Head of caudate nucleus (tissue), 42 donors: ENCODE measurements at regions not wholly inside any gene's neighbourhood (a gene's known extent, or its start where the extent isn't known, plus 50 kb on each side); places are given as distances from the start of the nearest gene placed in this dataset.

Experiments
- DNase-seq, 42 donors: peaks; one replicate each; pipeline versions ENCODE4 v3.0.0 to v3.0.0-alpha.2; 2020 to 2021; ENCODE audit warnings: mixed read lengths in 7 of 42
- intact Hi-C: fragments of 100-400 bp; cut with DNase I; formaldehyde crosslinking; loops from one replicate; pipeline ENCODE4 v1.15.0; 2022

GRCh38 chr13:22549126-22549525 is 631.7 kb upstream of the SGCG start:
- DNase-seq = no peak
- intact Hi-C loops = no loop called here

DNA sequence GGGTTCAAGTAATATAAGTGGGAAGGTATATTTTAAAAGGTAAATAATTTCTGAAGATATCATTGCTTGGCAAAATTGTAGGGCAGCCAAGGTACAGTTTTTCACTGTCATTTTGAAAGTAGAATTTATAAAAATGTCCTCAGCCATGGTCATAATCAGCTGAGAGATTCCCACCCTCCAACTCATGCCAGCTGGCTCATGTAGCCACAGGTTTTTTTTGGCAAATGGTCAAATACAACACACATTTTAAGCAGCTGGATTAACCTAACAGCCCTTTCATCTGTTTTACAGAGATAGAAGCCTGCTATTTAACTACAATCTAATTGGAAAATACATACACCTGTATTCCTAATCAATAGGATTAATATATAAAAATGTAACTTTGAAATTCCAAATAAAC is 619.2 kb upstream of the SGCG start:
- intact Hi-C loops = no loop called here
- no peak for DNase-seq

DNA sequence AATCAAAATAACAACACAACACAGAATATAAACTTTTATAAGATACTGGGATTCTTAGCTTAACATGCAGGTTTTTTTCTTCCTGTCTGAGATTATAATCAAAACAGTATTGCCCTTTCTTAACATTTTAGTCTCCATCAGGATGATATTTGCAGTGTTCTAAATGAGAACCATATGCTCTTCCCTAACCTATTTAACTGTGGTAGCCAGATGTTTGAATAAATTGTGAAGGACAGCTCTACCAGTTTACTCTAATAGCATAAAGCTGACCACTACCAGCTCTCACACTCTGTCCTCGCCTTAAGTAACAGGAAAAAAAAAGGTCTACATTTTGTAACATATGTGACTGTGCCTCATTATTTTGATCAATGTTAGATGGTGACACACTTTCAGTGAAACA is 618.7 kb upstream of the SGCG start:
- intact Hi-C loops = no loop called here
- DNase-seq = no peak

GRCh38 chr13:22563272-22563671 is 617.5 kb upstream of the SGCG start:
- intact Hi-C loops = no loop called here
- DNase-seq = no peak

DNA sequence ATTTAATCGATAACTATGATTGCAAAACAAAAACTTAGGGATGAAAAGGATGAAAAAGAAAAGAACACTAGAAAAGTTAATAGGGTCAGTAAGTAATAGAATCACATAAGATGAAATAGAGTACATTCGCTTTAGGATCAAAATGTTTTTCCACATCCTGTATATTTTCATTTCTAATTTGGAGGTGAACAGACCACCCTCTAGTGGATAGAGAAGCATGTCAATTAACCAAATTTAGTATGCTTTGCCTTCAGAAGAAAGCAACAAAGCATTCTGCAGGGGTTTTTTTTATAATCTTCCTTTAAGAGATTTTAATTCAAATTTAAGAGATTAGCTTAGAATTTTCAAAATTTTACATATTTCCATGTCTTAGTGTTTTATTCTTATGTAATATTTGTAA is 611.0 kb upstream of the SGCG start:
- DNase-seq = no peak
- intact Hi-C loops = no loop called here

DNA sequence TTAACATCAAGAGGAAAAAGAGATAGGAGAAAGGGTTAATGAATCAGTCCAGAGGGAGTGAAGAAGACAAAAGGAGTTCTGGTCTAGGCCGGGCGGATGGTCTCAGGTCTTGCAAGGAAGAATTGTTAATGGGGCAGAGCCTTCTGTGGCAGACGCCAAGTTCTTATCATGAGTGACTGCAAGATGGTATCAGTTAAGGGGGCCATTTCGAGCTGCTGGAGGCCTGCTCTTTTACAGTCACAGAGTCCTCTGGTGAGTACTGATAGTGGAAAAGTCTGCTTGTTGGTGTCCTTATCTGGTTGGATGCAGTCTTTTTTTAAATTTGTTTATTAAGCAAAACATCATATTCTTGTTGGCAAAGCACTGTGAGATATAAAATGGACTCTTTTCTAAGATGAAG is 590.9 kb upstream of the SGCG start:
- intact Hi-C loops = no loop called here
- no peak for DNase-seq

GRCh38 chr13:22592515-22592914 is 588.3 kb upstream of the SGCG start:
- no peak for DNase-seq
- intact Hi-C loops = no loop called here

DNA sequence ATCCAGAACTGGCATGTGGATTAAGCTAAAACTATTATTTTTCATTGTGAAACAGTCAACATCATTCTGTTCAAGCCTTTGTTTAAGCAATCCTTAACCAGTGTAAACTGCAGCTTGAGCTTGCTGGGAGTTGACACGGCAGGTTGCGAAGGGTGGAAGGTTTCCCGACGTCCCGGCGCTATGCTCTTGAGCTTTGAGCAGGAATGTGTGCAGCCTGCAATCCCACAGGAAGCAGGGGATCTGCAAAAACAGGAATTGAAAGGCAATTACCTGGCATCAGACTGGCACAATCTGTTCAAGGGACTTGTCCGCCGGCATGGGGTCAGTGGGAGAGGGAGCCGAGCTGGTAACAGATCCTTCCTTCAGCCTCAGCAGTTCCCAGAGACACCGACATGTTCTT is 586.7 kb upstream of the SGCG start:
- intact Hi-C loops = no loop called here

DNA sequence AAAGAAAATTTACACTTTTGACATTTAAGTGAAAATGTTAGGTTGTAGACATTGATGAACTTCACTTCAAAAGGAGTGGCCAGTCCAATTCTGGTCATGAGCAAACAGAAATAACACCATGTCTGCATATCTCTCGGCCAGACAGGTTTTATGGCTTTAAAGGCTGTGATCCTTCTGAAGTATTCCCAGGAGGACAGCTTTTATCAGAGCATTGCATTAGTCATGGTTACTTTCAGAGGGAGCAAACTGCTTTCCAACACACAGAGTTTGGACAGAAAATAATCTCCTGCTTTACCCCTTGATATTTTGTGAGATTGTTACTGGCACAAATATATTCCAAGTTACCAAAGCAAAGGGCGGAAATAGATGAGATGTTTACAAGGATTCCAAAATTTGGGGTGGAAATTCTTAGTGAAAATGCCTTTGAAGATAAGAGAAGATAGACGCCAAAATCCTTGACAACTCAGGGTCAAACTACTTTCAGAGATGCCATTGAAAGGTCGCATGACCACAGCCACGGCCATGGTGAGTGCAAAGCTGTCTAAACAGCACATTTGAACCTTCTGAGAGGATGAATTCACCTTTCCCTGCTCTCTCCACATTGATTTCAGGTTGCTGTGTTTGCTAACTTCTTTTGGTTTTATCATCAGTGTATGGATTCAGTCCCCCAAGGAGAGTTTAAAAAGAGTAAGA is 584.5 kb upstream of the SGCG start:
- DNase-seq = no peak
- intact Hi-C loops = no loop called here

More for the DNA sequence above, 586.7 kb upstream of the SGCG start:
- DNase-seq = no peak

- intact Hi-C loops = no loop called here
- no peak for DNase-seq
Measured at GRCh38 chr13:22599156-22599555, 581.6 kb upstream of the SGCG start.

- DNase-seq = no peak
- intact Hi-C loops = no loop called here
Measured at GRCh38 chr13:22618002-22618401, 562.8 kb upstream of the SGCG start.

DNA sequence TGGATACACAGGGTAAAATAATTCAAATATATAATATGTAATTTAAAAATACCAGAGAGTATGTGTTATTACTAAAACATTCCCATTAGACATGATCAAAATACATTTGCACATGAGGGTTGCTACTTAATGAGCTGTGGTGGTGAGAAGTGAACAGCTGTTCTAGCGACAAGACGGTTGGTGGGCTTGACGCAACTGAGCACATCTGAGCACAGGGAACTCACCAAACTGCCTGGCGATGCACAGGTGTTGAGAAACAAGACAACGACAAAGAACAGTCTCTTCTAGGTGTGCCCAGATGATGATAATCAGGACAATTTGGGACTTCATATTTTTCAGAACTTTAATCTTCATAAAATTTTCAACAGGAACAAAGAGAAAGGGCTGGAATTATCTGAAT is 555.1 kb upstream of the SGCG start:
- intact Hi-C loops = no loop called here
- DNase-seq = no peak

GRCh38 chr13:22629374-22629773 is 551.4 kb upstream of the SGCG start:
- DNase-seq = no peak
- intact Hi-C loops = no loop called here

GRCh38 chr13:22642088-22642487 is 538.7 kb upstream of the SGCG start:
- DNase-seq = no peak
- intact Hi-C loops = no loop called here

GRCh38 chr13:22644941-22645340 is 535.8 kb upstream of the SGCG start:
- intact Hi-C loops = no loop called here
- no peak for DNase-seq

- intact Hi-C loops = no loop called here
- no peak for DNase-seq
Measured at GRCh38 chr13:22647156-22647850, 533.5 kb upstream of the SGCG start.

DNA sequence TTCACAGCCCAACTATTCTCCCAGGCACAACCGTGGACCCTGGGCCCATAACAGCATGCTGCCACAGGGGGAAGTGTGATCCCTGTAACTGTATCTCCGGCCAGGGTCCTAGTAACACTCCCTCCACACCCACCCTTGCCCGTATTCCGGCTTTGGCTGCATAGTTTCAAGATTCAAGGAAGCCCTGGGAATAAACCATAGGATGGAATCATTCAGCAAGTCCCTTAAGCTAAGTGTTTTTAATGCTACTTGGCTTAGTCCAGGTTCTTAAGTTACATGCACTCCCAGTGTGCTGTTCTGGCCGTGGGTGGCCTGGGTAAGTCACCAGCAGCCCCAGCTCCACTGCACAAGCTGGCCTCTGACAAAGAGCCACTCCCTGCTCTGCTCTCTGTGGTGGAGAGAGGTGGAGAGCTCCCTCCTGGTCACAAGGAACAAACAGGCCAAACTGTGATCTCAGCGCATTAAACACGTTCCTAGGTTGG is 532.4 kb upstream of the SGCG start:
- intact Hi-C loops = no loop called here
- DNase-seq = no peak

DNA sequence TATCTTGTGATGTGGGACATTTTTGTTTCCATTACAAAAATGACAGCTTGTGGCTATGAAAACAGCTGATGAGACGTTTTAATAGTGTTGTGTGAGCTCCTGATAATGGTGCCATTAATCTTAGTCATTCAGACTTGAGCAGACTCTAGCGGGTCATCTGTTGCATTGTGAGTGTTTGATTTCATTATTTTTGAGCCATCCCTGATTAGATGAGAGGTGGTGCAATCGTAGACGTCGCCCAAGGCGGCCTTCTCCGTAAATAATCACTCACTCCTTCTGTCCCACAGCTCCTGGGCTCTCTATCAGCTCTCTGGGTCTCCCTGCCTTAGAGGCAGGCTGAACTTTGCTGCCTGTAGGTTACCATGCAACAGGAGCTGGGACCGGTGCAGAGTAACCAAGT is 528.0 kb upstream of the SGCG start:
- DNase-seq = no peak
- intact Hi-C loops = no loop called here

GRCh38 chr13:22653866-22654265 is 526.9 kb upstream of the SGCG start:
- intact Hi-C loops = no loop called here

GRCh38 chr13:22655106-22655852 is 525.5 kb upstream of the SGCG start:
- intact Hi-C loops = no loop called here

More at GRCh38 chr13:22653866-22654265, 526.9 kb upstream of the SGCG start:
- no peak for DNase-seq

More at GRCh38 chr13:22655106-22655852, 525.5 kb upstream of the SGCG start:
- DNase-seq = no peak
